HFFc6 (cell line): ENCODE measurements at regions not wholly inside any gene's neighbourhood (a gene's known extent, or its start where the extent isn't known, plus 50 kb on each side); places are given as distances from the start of the nearest gene placed in this dataset.

ENCODE experiments used
- DNase-seq: peaks from one replicate; pipeline ENCODE4 v3.0.0-alpha.2; 2018
- H3K27ac Mint-ChIP-seq: 2 replicates; pipeline ENCODE4 v1.8.0; 2020; ENCODE audit warnings: mild to moderate bottlenecking, mixed read lengths
- H3K27me3 Mint-ChIP-seq: 2 replicates; pipeline ENCODE4 v1.8.0; 2021; ENCODE audit warnings: mild to moderate bottlenecking, moderate library complexity, mixed read lengths; ENCODE audit not compliant: insufficient read depth
- H3K36me3 Mint-ChIP-seq: 2 replicates; pipeline ENCODE4 v1.8.0; 2021; ENCODE audit warnings: low read depth, mixed read lengths
- H3K4me1 Mint-ChIP-seq: 2 replicates; pipeline ENCODE4 v1.8.0; 2020; ENCODE audit warnings: low read depth, mixed read lengths
- H3K4me3 Mint-ChIP-seq: 2 replicates; pipeline ENCODE4 v1.8.0; 2020; ENCODE audit warnings: mild to moderate bottlenecking, moderate library complexity, mixed read lengths
- H3K9me3 Mint-ChIP-seq: 2 replicates; pipeline ENCODE4 v1.8.0; 2020; ENCODE audit warnings: mild to moderate bottlenecking, mixed read lengths
- CTCF ChIP-seq: fragments of 200-600 bp; sonication (generic); IDR thresholded peaks from 2 replicates; pipeline ENCODE4 v1.5.0; 2021; ENCODE audit warnings: antibody characterized with exemption, mild to moderate bottlenecking

GRCh38 chr15:47349179-47349578 is 368.1 kb upstream of the SEMA6D start:
- no peaks in the 10 kb centered on the region for H3K4me1 Mint-ChIP-seq
- H3K27me3 Mint-ChIP-seq, result no peaks in the 10 kb centered on the region; the same call in 1 of the 2 replicates
- no peak overlapping the region for H3K27ac Mint-ChIP-seq
- H3K4me3 Mint-ChIP-seq, result no peak overlapping the region
- no peak for DNase-seq
- no peaks in the 10 kb centered on the region for H3K9me3 Mint-ChIP-seq
- no peaks in the 10 kb centered on the region for H3K36me3 Mint-ChIP-seq
- no peak for TF ChIP-seq CTCF

GRCh38 chr15:47351501-47351900 is 365.8 kb upstream of the SEMA6D start:
- Mint-ChIP-seq H3K9me3 (no peaks in the 10 kb centered on the region), H3K27ac (no peak overlapping the region), H3K27me3 (peaks cover 1% of the 10 kb centered on the region; the same call in 1 of the 2 replicates), H3K4me3 (no peak overlapping the region), H3K4me1 (no peaks in the 10 kb centered on the region), H3K36me3 (no peaks in the 10 kb centered on the region)
- no peak for TF ChIP-seq CTCF
- DNase-seq, result no peak

GRCh38 chr15:47352217-47352616 is 365.1 kb upstream of the SEMA6D start:
- Mint-ChIP-seq H3K27me3 (peaks cover 1% of the 10 kb centered on the region; the same call in 1 of the 2 replicates), H3K4me3 (no peak overlapping the region), H3K27ac (no peak overlapping the region)

GRCh38 chr15:47355759-47356158 is 361.5 kb upstream of the SEMA6D start:
- Mint-ChIP-seq H3K27me3 (peaks cover 1% of the 10 kb centered on the region; the same call in 1 of the 2 replicates), H3K9me3 (no peaks in the 10 kb centered on the region), H3K27ac (no peak overlapping the region), H3K4me1 (no peaks in the 10 kb centered on the region), H3K36me3 (no peaks in the 10 kb centered on the region), H3K4me3 (no peak overlapping the region)
- no peak for TF ChIP-seq CTCF
- no peak for DNase-seq

More at GRCh38 chr15:47352217-47352616, 365.1 kb upstream of the SEMA6D start:
- Mint-ChIP-seq H3K36me3 (no peaks in the 10 kb centered on the region), H3K9me3 (no peaks in the 10 kb centered on the region), H3K4me1 (no peaks in the 10 kb centered on the region)
- TF ChIP-seq CTCF, result no peak
- DNase-seq, result no peak

GRCh38 chr15:47356297-47356696 is 361.0 kb upstream of the SEMA6D start:
- no peak for TF ChIP-seq CTCF
- no peak for DNase-seq
- no peak overlapping the region for H3K27ac Mint-ChIP-seq
- no peaks in the 10 kb centered on the region for H3K9me3 Mint-ChIP-seq
- no peak overlapping the region for H3K4me3 Mint-ChIP-seq
- H3K36me3 Mint-ChIP-seq, result no peaks in the 10 kb centered on the region
- no peaks in the 10 kb centered on the region for H3K4me1 Mint-ChIP-seq
- H3K27me3 Mint-ChIP-seq, result peaks cover 1% of the 10 kb centered on the region; the same call in 1 of the 2 replicates

GRCh38 chr15:47358876-47359275 is 358.4 kb upstream of the SEMA6D start:
- H3K4me3 Mint-ChIP-seq, result no peak overlapping the region
- TF ChIP-seq CTCF, result no peak
- no peak overlapping the region for H3K27ac Mint-ChIP-seq
- no peaks in the 10 kb centered on the region for H3K4me1 Mint-ChIP-seq
- H3K27me3 Mint-ChIP-seq, result peaks cover 1% of the 10 kb centered on the region; the same call in 1 of the 2 replicates
- no peak for DNase-seq
- H3K36me3 Mint-ChIP-seq, result no peaks in the 10 kb centered on the region
- H3K9me3 Mint-ChIP-seq, result no peaks in the 10 kb centered on the region
